Aorta (tissue), 5 donors: ENCODE measurements at regions not wholly inside any gene's neighbourhood (a gene's known extent, or its start where the extent isn't known, plus 50 kb on each side); places are given as distances from the start of the nearest gene placed in this dataset.

Experiments used
- ATAC-seq: fragments of 200-7000 bp; cut with Tn5 transposase; one replicate; pipeline ENCODE4 v1.9.1; 2022; ENCODE audit warnings: moderate library complexity; ENCODE audit not compliant: low FRiP score
- DNase-seq, 2 donors: peaks; one replicate each; pipeline ENCODE4 v3.0.0-alpha.2; 2020
- H3K27ac ChIP-seq, 2 donors: one replicate each; pipeline ENCODE4 v1.5.1; 2013; ENCODE audit warnings: low read length in 2 of 2, mild to moderate bottlenecking in 2 of 2, moderate library complexity in 2 of 2, control low read depth in 1 of 2, inconsistent platforms in 1 of 2, low read depth in 1 of 2
- H3K27me3 ChIP-seq, 2 donors: one replicate each; pipeline ENCODE4 v1.6.1; 2013; ENCODE audit warnings: control low read depth in 1 of 2, low read length in 1 of 2, mild to moderate bottlenecking in 1 of 2, moderate library complexity in 1 of 2; ENCODE audit not compliant: insufficient read depth in 2 of 2, control insufficient read depth in 1 of 2
- H3K36me3 ChIP-seq, 2 donors: one replicate each; pipeline ENCODE4 v1.6.1; 2013; ENCODE audit warnings: control low read depth in 1 of 2, low read length in 1 of 2, mild to moderate bottlenecking in 1 of 2; ENCODE audit not compliant: insufficient read depth in 2 of 2, control insufficient read depth in 1 of 2
- H3K4me1 ChIP-seq, 2 donors: one replicate each; pipeline ENCODE4 v1.6.1; 2013; ENCODE audit warnings: low read length in 2 of 2, control low read depth in 1 of 2, mild to moderate bottlenecking in 1 of 2, moderate library complexity in 1 of 2; ENCODE audit not compliant: insufficient read depth in 2 of 2, control insufficient read depth in 1 of 2
- H3K4me3 ChIP-seq, 2 donors: one replicate each; pipeline ENCODE4 v1.5.1; 2013; ENCODE audit warnings: low read length in 2 of 2, control low read depth in 1 of 2, mild to moderate bottlenecking in 1 of 2
- H3K9me3 ChIP-seq: one replicate; pipeline ENCODE4 v1.6.1; 2013; ENCODE audit warnings: mild to moderate bottlenecking, low read length; ENCODE audit not compliant: control insufficient read depth
- WGBS, 2 donors: extraction: QIAGEN DNeasy Blood & Tissue Kit; methylation state at CpG; one replicate each; pipeline ENCODE4 v1.1.7; 2013; 5-methylcytosine and 5-hydroxymethylcytosine counted together
- intact Hi-C, 2 donors: fragments of 100-400 bp; cut with DNase I; formaldehyde crosslinking; loops; one replicate each; pipeline versions ENCODE4 v1.14.2 to v1.15.0; 2022
- donor health status: healthy with polysubstance abuse.
- donor health status: Bipolar disorder and iron deficiency.
- donor health status: DM: no; HTN: no; CAD: no.
- donor health status: DM: no; HTN: no; CAD: no.
- donor health status: DM: yes; HTN: yes; CAD: no.

- intact Hi-C loops = loop anchor here in 1 of 2 donors (5.0 kb wide), 1 partner anchor 37 kb away; no protein-coding TSS in a partner anchor
- H3K9me3 ChIP-seq = no peaks in the 10 kb centered on the region
- WGBS, 2 donors = 97 to 98% methylated on average over 1 of the region's 1 CpG
These were observed 506.0 kb upstream of the USP15 start for GRCh38 chr12:61754214-61754613.

DNA sequence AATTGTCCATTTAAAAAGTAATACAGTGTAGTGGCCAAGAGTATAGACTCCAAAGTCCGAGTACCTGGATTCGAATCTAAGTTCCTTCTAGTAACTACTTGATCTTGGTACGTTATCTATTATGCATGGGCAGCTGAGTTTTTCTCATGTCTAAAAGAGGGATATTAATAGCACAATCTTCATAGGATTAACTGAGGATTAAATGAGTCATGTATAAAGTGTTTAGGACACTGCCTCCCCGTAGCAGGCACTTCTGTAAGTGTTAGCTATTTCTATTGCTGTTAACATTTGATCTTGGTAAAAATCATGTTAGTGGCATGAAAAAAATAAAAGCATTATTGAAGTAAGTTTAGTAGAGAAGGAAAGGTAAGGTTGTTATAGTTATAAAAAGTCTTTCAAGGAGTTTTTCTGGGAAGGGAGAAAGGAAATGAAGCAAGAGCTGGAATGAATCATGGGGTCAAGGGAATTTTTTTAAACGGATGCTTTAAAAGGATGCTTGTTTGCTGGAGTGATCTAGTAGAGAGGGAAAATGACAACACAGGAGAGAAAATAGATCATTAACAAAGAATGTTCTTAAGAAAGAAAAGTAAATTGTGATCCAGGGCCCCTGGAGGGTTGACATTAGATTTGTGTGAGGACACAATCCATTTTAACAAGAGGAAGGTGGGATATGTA is 502.2 kb upstream of the USP15 start:
- Histone ChIP-seq H3K4me3 (no peak overlapping the region), H3K4me1 (no peaks in the 10 kb centered on the region), H3K27ac (peak overlapping the region in 1 of 2 donors; percentile 76), H3K9me3 (no peaks in the 10 kb centered on the region), H3K36me3 (no peaks in the 10 kb centered on the region), H3K27me3 (peaks cover 0 to 1% of the 10 kb centered on the region in 2 donors)
- intact Hi-C loops = no loop called here
- ATAC-seq = no peak
- DNase-seq = no peak
- whole genome bisulfite sequencing, 2 donors = 19 to 21% methylated on average over 5 of the region's 5 CpGs

More at GRCh38 chr12:61754214-61754613, 506.0 kb upstream of the USP15 start:
- H3K27ac ChIP-seq = no peak overlapping the region
- H3K27me3 ChIP-seq = no peaks in the 10 kb centered on the region
- no peak for DNase-seq
- H3K4me1 ChIP-seq = no peaks in the 10 kb centered on the region
- no peaks in the 10 kb centered on the region for H3K36me3 ChIP-seq
- no peak overlapping the region for H3K4me3 ChIP-seq
- ATAC-seq = no peak

DNA sequence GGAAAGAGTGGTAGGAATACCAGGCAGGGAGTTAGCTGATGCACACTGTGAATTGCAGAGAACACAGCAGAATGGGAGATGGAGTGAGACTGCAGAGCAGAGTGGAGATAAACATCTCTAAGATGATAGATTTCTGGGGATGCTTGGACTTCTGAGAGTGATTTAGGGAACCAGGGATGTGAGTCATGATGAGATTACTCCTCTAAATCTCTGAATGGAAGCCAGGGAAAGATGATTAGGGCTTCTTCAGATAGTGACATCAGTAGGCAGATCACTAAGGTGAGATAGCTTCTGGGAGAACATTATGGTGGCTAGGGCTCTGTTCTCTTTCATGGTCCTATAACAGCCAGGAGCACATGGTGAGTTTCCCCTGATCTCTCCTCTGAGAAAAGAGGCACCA is 501.5 kb upstream of the USP15 start:
- H3K4me1 ChIP-seq = no peaks in the 10 kb centered on the region
- DNase-seq = no peak
- H3K27ac ChIP-seq = no peak overlapping the region
- intact Hi-C loops = no loop called here
- peaks cover 0 to 1% of the 10 kb centered on the region in 2 donors for H3K27me3 ChIP-seq
- no peak for ATAC-seq
- H3K4me3 ChIP-seq = no peak overlapping the region
- no peaks in the 10 kb centered on the region for H3K9me3 ChIP-seq
- no peaks in the 10 kb centered on the region for H3K36me3 ChIP-seq

DNA sequence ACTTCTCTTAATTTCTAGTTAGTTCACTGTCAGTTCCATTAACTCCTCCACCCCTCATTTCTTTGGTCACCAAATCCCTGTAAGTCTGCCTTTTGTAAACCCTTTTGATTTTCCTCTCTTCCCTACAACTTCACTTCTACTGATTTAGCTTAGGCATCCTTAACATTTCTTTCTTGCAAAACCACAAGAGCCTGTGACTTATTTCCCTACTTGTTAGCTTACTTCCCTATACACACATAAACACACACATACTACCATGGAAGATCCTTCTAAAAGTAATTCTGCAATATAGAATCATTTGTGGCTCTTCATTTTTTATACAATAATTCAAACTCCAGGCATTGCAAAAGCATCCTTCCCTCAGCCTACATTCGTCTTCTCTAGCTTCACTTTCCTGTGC is 494.3 kb upstream of the USP15 start:
- H3K27ac ChIP-seq = no peak overlapping the region
- H3K36me3 ChIP-seq = no peaks in the 10 kb centered on the region
- no peak for DNase-seq
- H3K4me3 ChIP-seq = no peak overlapping the region
- intact Hi-C loops = no loop called here
- WGBS, 2 donors = 88 to 94% methylated on average over 1 of the region's 1 CpG
- no peaks in the 10 kb centered on the region for H3K4me1 ChIP-seq
- H3K9me3 ChIP-seq = peaks cover 3% of the 10 kb centered on the region
- ATAC-seq = no peak
- peaks cover 0 to 1% of the 10 kb centered on the region in 2 donors for H3K27me3 ChIP-seq

DNA sequence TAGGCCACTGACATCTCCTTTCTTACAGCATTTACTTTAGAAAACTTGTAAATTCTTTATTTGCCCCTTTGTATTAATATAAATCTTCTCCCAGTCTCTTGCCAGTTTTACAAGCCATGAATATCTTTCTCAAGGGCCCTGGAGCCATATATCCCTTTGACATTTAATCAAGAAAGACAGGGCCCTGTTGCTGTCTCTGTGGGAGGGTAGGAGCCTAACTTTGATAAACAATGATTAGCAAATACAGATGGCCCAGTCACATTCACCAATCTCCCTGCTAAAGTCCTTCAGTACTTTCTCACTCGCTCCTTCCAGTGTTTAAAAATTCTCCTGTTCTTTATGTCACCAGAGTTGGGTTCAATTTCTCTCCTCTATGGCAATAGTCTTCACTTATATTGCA is 479.8 kb upstream of the USP15 start:
- no peak for ATAC-seq
- WGBS, 2 donors = 90 to 99% methylated on average over 1 of the region's 1 CpG
- Histone ChIP-seq H3K27ac (no peak overlapping the region), H3K4me1 (no peaks in the 10 kb centered on the region), H3K9me3 (no peaks in the 10 kb centered on the region), H3K4me3 (no peak overlapping the region), H3K36me3 (no peaks in the 10 kb centered on the region), H3K27me3 (no peaks in the 10 kb centered on the region)
- intact Hi-C loops = no loop called here
- DNase-seq = no peak

- no peak overlapping the region for H3K4me3 ChIP-seq
- H3K4me1 ChIP-seq = no peaks in the 10 kb centered on the region
- no peaks in the 10 kb centered on the region for H3K27me3 ChIP-seq
- ATAC-seq (no peak), DNase-seq (no peak)
- WGBS, 2 donors = 9 to 30% methylated on average over 1 of the region's 1 CpG
- H3K9me3 ChIP-seq = no peaks in the 10 kb centered on the region
- intact Hi-C loops = no loop called here
- H3K36me3 ChIP-seq = no peaks in the 10 kb centered on the region
- no peak overlapping the region for H3K27ac ChIP-seq
These were observed 479.1 kb upstream of the USP15 start for GRCh38 chr12:61781021-61781581.

- Histone ChIP-seq H3K9me3 (no peaks in the 10 kb centered on the region), H3K36me3 (no peaks in the 10 kb centered on the region), H3K4me3 (no peak overlapping the region), H3K4me1 (no peaks in the 10 kb centered on the region), H3K27ac (no peak overlapping the region), H3K27me3 (no peaks in the 10 kb centered on the region)
- ATAC-seq (no peak), DNase-seq (no peak)
- intact Hi-C loops = no loop called here
- 68 to 88% methylated on average over 1 of the region's 1 CpG for WGBS, 2 donors
These were observed 463.4 kb upstream of the USP15 start for GRCh38 chr12:61796846-61797245.

- H3K4me1 ChIP-seq = no peaks in the 10 kb centered on the region
- no peaks in the 10 kb centered on the region for H3K27me3 ChIP-seq
- DNase-seq (no peak), ATAC-seq (no peak)
- no peaks in the 10 kb centered on the region for H3K9me3 ChIP-seq
- H3K36me3 ChIP-seq = no peaks in the 10 kb centered on the region
- intact Hi-C loops = no loop called here
- WGBS, 2 donors = 0 to 13% methylated on average over 1 of the region's 1 CpG
- H3K4me3 ChIP-seq = no peak overlapping the region
- H3K27ac ChIP-seq = no peak overlapping the region
These were observed 462.9 kb upstream of the USP15 start for GRCh38 chr12:61797266-61797665.

GRCh38 chr12:61798778-61799177 is 461.4 kb upstream of the USP15 start:
- H3K27ac ChIP-seq = no peak overlapping the region
- no peaks in the 10 kb centered on the region for H3K27me3 ChIP-seq
- H3K36me3 ChIP-seq = no peaks in the 10 kb centered on the region
- ATAC-seq (no peak), DNase-seq (no peak)
- intact Hi-C loops = no loop called here
- H3K4me3 ChIP-seq = no peak overlapping the region
- no peaks in the 10 kb centered on the region for H3K9me3 ChIP-seq
- no peaks in the 10 kb centered on the region for H3K4me1 ChIP-seq
